Ishikawa (cell line): ENCODE measurements at regions not wholly inside any gene's neighbourhood (a gene's known extent, or its start where the extent isn't known, plus 50 kb on each side); places are given as distances from the start of the nearest gene placed in this dataset.

ENCODE experiments used
- CEBPB ChIP-seq: IDR thresholded peaks from 2 replicates; pipeline ENCODE4 v1.6.1; 2012
- CREB1 ChIP-seq: IDR thresholded peaks from 2 replicates; pipeline ENCODE4 v1.6.1; 2012; ENCODE audit warnings: low read depth
- EGR1 ChIP-seq: IDR thresholded peaks from 2 replicates; pipeline ENCODE4 v1.6.1; 2012
- EP300 ChIP-seq: IDR thresholded peaks from 2 replicates; pipeline ENCODE4 v1.6.1; 2012; ENCODE audit warnings: borderline replicate concordance
- FOXM1 ChIP-seq: IDR thresholded peaks from 2 replicates; pipeline ENCODE4 v1.6.1; 2012; ENCODE audit warnings: low read depth, borderline replicate concordance
- NFIC ChIP-seq: IDR thresholded peaks from 2 replicates; pipeline ENCODE4 v1.6.1; 2012
- RAD21 ChIP-seq: IDR thresholded peaks from 2 replicates; pipeline ENCODE4 v1.6.1; 2012; ENCODE audit warnings: low read depth
- TAF1 ChIP-seq: IDR thresholded peaks from 2 replicates; pipeline ENCODE4 v1.6.1; 2012; ENCODE audit warnings: low read depth, mild to moderate bottlenecking
- TCF12 ChIP-seq: IDR thresholded peaks from 2 replicates; pipeline ENCODE4 v1.6.1; 2012; ENCODE audit warnings: low read depth
- TEAD4 ChIP-seq: IDR thresholded peaks from 2 replicates; pipeline ENCODE4 v1.6.1; 2012
- YY1 ChIP-seq: IDR thresholded peaks from 2 replicates; pipeline ENCODE4 v1.6.1; 2012; ENCODE audit warnings: low read depth
- ZBTB7A ChIP-seq: IDR thresholded peaks from 2 replicates; pipeline ENCODE4 v1.6.1; 2012; ENCODE audit warnings: low read depth
- TF ChIP-seq, protein P1 (sequence below): IDR thresholded peaks from 2 replicates; pipeline ENCODE4 v1.6.1; 2012
- TF ChIP-seq, protein P2 (sequence below): IDR thresholded peaks from 2 replicates; pipeline ENCODE4 v1.6.1; 2012; ENCODE audit warnings: low read depth, mild to moderate bottlenecking
- TF ChIP-seq, protein P3 (sequence below): IDR thresholded peaks from 2 replicates; pipeline ENCODE4 v1.6.1; 2012

DNA sequence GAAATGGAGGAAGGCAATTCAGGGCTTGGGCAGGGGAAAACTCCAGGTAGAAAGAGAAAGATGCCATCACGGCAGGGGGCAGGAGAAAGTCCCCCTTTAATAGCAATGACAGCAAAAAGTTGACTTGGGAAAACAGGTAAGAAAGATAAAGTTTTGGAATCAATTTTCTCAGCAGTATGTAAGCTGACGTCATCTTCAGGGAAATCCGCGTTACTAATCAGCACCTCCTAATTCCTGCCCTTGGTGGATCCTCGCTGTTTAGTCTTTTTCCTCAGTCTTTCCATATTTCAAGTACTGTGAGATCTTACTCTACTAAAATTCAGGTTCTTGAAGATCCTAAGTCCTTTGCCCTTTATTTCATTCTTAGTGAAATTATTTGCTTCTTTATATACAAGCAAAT is 233.0 kb downstream of the MREG start:
- TF ChIP-seq CEBPB (no peak), RAD21 (no peak), FOXM1 (no peak), TAF1 (no peak), NFIC (no peak), TEAD4 (no peak), EP300 (no peak), CREB1 (no peak), EGR1 (no peak), YY1 (no peak), ZBTB7A (no peak), TCF12 (no peak)
- TF ChIP-seq, protein P1, sequence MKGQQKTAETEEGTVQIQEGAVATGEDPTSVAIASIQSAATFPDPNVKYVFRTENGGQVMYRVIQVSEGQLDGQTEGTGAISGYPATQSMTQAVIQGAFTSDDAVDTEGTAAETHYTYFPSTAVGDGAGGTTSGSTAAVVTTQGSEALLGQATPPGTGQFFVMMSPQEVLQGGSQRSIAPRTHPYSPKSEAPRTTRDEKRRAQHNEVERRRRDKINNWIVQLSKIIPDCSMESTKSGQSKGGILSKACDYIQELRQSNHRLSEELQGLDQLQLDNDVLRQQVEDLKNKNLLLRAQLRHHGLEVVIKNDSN: no peak
- TF ChIP-seq, protein P2, sequence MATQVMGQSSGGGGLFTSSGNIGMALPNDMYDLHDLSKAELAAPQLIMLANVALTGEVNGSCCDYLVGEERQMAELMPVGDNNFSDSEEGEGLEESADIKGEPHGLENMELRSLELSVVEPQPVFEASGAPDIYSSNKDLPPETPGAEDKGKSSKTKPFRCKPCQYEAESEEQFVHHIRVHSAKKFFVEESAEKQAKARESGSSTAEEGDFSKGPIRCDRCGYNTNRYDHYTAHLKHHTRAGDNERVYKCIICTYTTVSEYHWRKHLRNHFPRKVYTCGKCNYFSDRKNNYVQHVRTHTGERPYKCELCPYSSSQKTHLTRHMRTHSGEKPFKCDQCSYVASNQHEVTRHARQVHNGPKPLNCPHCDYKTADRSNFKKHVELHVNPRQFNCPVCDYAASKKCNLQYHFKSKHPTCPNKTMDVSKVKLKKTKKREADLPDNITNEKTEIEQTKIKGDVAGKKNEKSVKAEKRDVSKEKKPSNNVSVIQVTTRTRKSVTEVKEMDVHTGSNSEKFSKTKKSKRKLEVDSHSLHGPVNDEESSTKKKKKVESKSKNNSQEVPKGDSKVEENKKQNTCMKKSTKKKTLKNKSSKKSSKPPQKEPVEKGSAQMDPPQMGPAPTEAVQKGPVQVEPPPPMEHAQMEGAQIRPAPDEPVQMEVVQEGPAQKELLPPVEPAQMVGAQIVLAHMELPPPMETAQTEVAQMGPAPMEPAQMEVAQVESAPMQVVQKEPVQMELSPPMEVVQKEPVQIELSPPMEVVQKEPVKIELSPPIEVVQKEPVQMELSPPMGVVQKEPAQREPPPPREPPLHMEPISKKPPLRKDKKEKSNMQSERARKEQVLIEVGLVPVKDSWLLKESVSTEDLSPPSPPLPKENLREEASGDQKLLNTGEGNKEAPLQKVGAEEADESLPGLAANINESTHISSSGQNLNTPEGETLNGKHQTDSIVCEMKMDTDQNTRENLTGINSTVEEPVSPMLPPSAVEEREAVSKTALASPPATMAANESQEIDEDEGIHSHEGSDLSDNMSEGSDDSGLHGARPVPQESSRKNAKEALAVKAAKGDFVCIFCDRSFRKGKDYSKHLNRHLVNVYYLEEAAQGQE: no peak
- TF ChIP-seq, protein P3, sequence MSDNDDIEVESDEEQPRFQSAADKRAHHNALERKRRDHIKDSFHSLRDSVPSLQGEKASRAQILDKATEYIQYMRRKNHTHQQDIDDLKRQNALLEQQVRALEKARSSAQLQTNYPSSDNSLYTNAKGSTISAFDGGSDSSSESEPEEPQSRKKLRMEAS: no peak

DNA sequence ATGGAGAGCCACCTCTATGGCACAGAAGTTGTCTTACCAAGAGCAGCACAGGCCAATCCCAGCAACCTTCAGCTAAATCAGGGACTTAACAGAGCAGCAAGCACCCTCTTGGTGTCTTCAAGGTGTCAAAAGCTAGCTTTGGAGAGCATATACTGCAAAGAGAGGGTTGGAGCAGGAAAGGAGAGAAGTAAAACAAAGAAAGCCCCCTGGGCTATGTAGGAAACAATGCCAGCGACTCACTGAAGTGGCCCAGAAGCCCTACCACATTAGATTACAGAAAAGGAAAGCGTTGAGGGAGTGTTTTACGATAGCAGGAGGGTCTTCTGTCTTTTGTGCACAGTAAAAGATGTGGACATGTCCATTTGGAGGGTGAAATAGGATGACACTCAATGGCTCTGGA is 233.4 kb downstream of the MREG start:
- TF ChIP-seq FOXM1 (no peak), CREB1 (no peak), TAF1 (no peak), TEAD4 (no peak), NFIC (no peak), ZBTB7A (no peak), YY1 (no peak), EGR1 (no peak), CEBPB (no peak), EP300 (no peak), RAD21 (no peak), TCF12 (no peak)
- TF ChIP-seq, protein P1: no peak
- TF ChIP-seq, protein P3: no peak
- TF ChIP-seq, protein P2: no peak

DNA sequence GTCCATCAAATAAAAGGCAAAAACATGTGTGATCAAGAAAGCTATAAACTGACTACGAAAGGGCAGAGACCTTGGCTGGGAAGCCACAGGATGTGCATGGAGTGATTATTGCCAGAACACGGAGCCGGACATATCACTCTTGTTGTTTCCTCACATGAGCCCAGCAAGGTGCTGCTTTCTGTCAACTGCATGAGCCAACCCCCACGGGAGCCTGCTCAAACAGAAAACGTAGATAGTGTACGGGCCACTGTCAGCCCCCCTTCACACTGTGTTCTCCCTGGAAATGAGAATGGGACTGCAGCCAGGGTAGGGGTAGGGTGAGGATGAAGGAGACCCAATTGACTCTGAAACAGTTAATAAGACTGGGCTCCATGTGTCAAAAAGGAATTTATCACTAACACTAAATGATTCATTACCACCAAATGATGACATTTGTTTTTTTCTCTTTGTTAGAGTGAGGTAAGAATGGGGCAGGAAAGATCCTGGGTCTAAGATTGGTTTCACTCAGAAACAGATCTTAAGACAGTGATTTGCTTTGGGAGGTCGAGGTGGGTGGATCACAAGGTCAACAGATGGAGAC is 235.8 kb downstream of the MREG start:
- TF ChIP-seq, protein P1: no peak
- TF ChIP-seq CEBPB: no peak
- no peak for TF ChIP-seq TEAD4
- TF ChIP-seq TAF1: no peak
- TF ChIP-seq, protein P3: no peak

DNA sequence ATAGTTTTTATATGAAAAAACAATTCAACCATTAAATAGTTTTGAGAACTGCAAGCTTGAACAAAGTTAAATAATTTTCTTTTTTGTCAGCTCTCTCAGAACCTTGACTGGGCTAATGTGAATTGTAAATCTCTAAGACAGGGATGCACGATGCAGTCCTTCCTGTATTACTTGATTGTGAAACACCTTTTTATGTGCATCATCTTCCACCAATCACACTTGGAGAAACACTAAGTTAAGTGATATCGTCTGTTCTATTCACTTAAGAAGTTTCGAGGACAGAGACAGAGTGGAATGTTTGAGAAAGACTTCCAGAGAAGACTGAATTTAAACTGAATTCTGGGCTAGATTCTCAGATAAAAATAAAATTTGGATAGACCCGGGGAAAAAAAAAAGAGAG is 238.2 kb downstream of the MREG start:
- TF ChIP-seq YY1: no peak
- no peak for TF ChIP-seq RAD21
- TF ChIP-seq CREB1: no peak
- no peak for TF ChIP-seq CEBPB
- no peak for TF ChIP-seq ZBTB7A
- no peak for TF ChIP-seq TEAD4
- TF ChIP-seq, protein P3: no peak
- TF ChIP-seq, protein P2: no peak
- TF ChIP-seq EGR1: no peak
- TF ChIP-seq TCF12: no peak
- no peak for TF ChIP-seq NFIC
- TF ChIP-seq TAF1: no peak
- no peak for TF ChIP-seq EP300
- TF ChIP-seq, protein P1: no peak
- TF ChIP-seq FOXM1: no peak
